ENCODE measurements at regions not wholly inside any gene's neighbourhood (a gene's known extent, or its start where the extent isn't known, plus 50 kb on each side); places are given as distances from the start of the nearest gene placed in this dataset.

DNA sequence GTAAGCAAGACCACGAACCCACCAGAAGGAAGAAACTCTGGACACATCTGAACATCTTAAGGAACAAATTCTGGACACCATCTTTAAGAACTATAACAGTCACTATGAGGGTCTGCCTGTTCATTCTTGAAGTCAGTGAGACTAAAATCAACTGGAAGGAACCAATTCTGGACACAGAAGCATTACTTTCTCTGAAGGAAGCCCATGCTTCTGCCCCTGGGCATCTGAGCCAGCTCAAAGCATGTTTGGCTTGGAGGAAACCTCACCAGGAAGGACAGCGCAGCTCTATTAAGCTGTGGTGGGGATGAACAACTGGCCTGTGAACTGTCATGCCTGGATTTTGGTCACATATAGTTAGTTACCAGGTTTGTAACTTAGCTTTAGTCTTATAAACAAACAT, 132.4 kb upstream of the GDF10 start:
- H2AFZ ChIP-seq (ENCODE audit: low read length) = no peak overlapping the region
- no peaks in the 10 kb centered on the region for H3K4me1 ChIP-seq (ENCODE audit: insufficient read depth, low read length, severe bottlenecking)
- H3K4me3 ChIP-seq (ENCODE audit: low read depth, low read length, poor library complexity, severe bottlenecking) = no peak overlapping the region
- no peaks in the 10 kb centered on the region for H3F3A ChIP-seq (ENCODE audit: insufficient read depth, low read length)
- no peaks in the 10 kb centered on the region for H3K79me2 ChIP-seq (ENCODE audit: insufficient read depth, low read length)
- H3K36me3 ChIP-seq (ENCODE audit: insufficient read depth, low read length) = no peaks in the 10 kb centered on the region; the same call in 1 of the 2 replicates
- no peak overlapping the region for H3K4me2 ChIP-seq (ENCODE audit: low read length)
- H3K9ac ChIP-seq (ENCODE audit: low read length) = no peak overlapping the region
- H3K9me3 ChIP-seq (ENCODE audit: low read length) = no peaks in the 10 kb centered on the region
- TF ChIP-seq EZH2 (IDR thresholded peaks at IDR 0.05; ENCODE audit: borderline replicate concordance, low read length) = no peak
- TF ChIP-seq, protein P1, sequence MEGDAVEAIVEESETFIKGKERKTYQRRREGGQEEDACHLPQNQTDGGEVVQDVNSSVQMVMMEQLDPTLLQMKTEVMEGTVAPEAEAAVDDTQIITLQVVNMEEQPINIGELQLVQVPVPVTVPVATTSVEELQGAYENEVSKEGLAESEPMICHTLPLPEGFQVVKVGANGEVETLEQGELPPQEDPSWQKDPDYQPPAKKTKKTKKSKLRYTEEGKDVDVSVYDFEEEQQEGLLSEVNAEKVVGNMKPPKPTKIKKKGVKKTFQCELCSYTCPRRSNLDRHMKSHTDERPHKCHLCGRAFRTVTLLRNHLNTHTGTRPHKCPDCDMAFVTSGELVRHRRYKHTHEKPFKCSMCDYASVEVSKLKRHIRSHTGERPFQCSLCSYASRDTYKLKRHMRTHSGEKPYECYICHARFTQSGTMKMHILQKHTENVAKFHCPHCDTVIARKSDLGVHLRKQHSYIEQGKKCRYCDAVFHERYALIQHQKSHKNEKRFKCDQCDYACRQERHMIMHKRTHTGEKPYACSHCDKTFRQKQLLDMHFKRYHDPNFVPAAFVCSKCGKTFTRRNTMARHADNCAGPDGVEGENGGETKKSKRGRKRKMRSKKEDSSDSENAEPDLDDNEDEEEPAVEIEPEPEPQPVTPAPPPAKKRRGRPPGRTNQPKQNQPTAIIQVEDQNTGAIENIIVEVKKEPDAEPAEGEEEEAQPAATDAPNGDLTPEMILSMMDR (IDR thresholded peaks at IDR 0.05; ENCODE audit: low read length) = no peak
- H3K27me3 ChIP-seq (ENCODE audit: insufficient read depth, low read length) = no peaks in the 10 kb centered on the region
- H3K27ac ChIP-seq (ENCODE audit: low read depth, low read length, poor library complexity, severe bottlenecking) = no peak overlapping the region
- H3K9me2 ChIP-seq (ENCODE audit: low read depth, low read length) = no peaks in the 10 kb centered on the region
- H4K20me1 ChIP-seq (ENCODE audit: insufficient read depth, low read length) = no peaks in the 10 kb centered on the region

DNA sequence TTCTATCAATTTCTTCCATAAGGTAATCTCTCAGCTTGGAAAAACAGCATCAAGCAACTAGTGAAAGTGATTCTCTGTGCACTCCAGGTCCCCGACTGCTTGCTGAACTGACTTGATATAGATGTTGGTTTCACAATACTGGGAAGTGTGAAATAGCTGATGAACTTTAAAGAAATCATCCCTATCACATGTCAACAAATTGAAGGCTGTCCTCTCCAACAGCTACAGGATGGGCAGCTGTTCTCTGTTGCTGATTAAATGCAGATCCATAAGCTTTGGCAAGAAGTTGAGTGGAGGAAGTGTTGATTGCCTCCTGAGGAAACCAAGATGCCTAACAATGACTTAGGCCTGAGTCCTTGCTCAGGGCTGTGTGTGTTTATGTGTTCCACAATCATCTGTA, 130.4 kb upstream of the GDF10 start:
- H3K9ac ChIP-seq (ENCODE audit: low read length) = no peak overlapping the region
- TF ChIP-seq, protein P1 (IDR thresholded peaks at IDR 0.05; ENCODE audit: low read length) = no peak
- no peak for TF ChIP-seq EZH2 (IDR thresholded peaks at IDR 0.05; ENCODE audit: borderline replicate concordance, low read length)
- no peak overlapping the region for H3K27ac ChIP-seq (ENCODE audit: low read depth, low read length, poor library complexity, severe bottlenecking)
- no peaks in the 10 kb centered on the region for H3K9me3 ChIP-seq (ENCODE audit: low read length)
- no peaks in the 10 kb centered on the region; the same call in 1 of the 2 replicates for H3K36me3 ChIP-seq (ENCODE audit: insufficient read depth, low read length)
- no peaks in the 10 kb centered on the region for H3K27me3 ChIP-seq (ENCODE audit: insufficient read depth, low read length)
- H3K4me2 ChIP-seq (ENCODE audit: low read length) = no peak overlapping the region
- H3K9me2 ChIP-seq (ENCODE audit: low read depth, low read length) = no peaks in the 10 kb centered on the region
- H3F3A ChIP-seq (ENCODE audit: insufficient read depth, low read length) = no peaks in the 10 kb centered on the region
- no peaks in the 10 kb centered on the region for H3K4me1 ChIP-seq (ENCODE audit: insufficient read depth, low read length, severe bottlenecking)
- no peak overlapping the region for H2AFZ ChIP-seq (ENCODE audit: low read length)
- no peak overlapping the region for H3K4me3 ChIP-seq (ENCODE audit: low read depth, low read length, poor library complexity, severe bottlenecking)
- no peaks in the 10 kb centered on the region for H4K20me1 ChIP-seq (ENCODE audit: insufficient read depth, low read length)
- no peaks in the 10 kb centered on the region for H3K79me2 ChIP-seq (ENCODE audit: insufficient read depth, low read length)

DNA sequence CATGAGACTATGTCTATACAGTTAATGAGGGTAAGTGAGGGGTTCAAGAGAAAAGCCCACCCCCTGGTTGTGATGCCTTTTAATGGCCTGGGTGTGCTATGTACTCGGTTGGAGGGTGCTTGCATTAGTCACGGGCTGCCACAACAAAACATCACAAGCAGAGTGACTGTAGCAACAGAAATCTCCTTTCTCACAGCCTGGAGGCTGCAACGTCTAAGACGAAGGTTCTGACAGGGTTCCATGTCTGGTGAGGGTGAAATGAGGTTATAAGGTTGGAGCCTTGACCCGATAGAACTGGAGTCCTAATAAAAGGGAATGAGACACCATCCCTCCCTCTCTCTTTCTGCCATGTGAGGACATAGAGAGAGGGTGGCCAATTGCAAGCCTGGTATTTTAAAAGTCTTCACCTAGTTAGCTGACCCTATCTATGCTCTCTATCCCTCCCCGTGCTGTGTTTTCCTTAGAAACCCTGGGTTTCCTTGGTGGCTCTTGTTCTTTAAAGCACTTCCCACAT, 126.0 kb upstream of the GDF10 start:
- H3K79me2 ChIP-seq (ENCODE audit: insufficient read depth, low read length) = no peaks in the 10 kb centered on the region
- H4K20me1 ChIP-seq (ENCODE audit: insufficient read depth, low read length) = no peaks in the 10 kb centered on the region
- no peaks in the 10 kb centered on the region for H3K9me2 ChIP-seq (ENCODE audit: low read depth, low read length)
- H3K27ac ChIP-seq (ENCODE audit: low read depth, low read length, poor library complexity, severe bottlenecking) = no peak overlapping the region
- TF ChIP-seq, protein P1 (IDR thresholded peaks at IDR 0.05; ENCODE audit: low read length) = no peak
- TF ChIP-seq EZH2 (IDR thresholded peaks at IDR 0.05; ENCODE audit: borderline replicate concordance, low read length) = no peak
- H3K27me3 ChIP-seq (ENCODE audit: insufficient read depth, low read length) = no peaks in the 10 kb centered on the region
- H3K4me2 ChIP-seq (ENCODE audit: low read length) = no peak overlapping the region
- H3K4me3 ChIP-seq (ENCODE audit: low read depth, low read length, poor library complexity, severe bottlenecking) = no peak overlapping the region
- no peaks in the 10 kb centered on the region for H3K9me3 ChIP-seq (ENCODE audit: low read length)
- H2AFZ ChIP-seq (ENCODE audit: low read length) = no peak overlapping the region
- no peak overlapping the region for H3K9ac ChIP-seq (ENCODE audit: low read length)
- H3F3A ChIP-seq (ENCODE audit: insufficient read depth, low read length) = no peaks in the 10 kb centered on the region
- no peaks in the 10 kb centered on the region; the same call in 1 of the 2 replicates for H3K36me3 ChIP-seq (ENCODE audit: insufficient read depth, low read length)
- no peaks in the 10 kb centered on the region for H3K4me1 ChIP-seq (ENCODE audit: insufficient read depth, low read length, severe bottlenecking)
